GM12878 (cell line): ENCODE measurements at regions not wholly inside any gene's neighbourhood (a gene's known extent, or its start where the extent isn't known, plus 50 kb on each side); places are given as distances from the start of the nearest gene placed in this dataset.

Source experiments
- ATAC-seq: fragments of 200-7000 bp; cut with Tn5 transposase; 3 replicates; pipeline ENCODE4 v1.9.1; 2020; ENCODE audit warnings: mild to moderate bottlenecking, moderate library complexity
- BruUV-seq: library from RNA; stranded (reverse); fragments of 400-500 nt; replicated peaks from 2 replicates; lab custom pipeline; 2021; lab: Mats Ljungman, UMichigan
- CTCF ChIA-PET: fragments of 300-600 bp; sonication (Branson Sonifier 250); formaldehyde crosslinking; extraction: SDS; loops from one replicate; lab custom pipeline; 2021; ENCODE audit warnings: inconsistent platforms; lab: Yijun Ruan, JAX
- POLR2A ChIA-PET: fragments of 350-600 bp; formaldehyde crosslinking; extraction: SDS; loops from one replicate; lab custom pipeline; 2021; ENCODE audit warnings: inconsistent platforms; lab: Charles Lee
- RAD21 ChIA-PET: fragments of 300-600 bp; sonication (Branson Sonifier 250); formaldehyde crosslinking; loops from one replicate; lab custom pipeline; 2023; ENCODE audit warnings: antibody characterized with exemption; ENCODE audit not compliant: unreplicated experiment; lab: Charles Lee
- SMC1A ChIA-PET: fragments of 300-600 bp; sonication (Branson Sonifier 250); formaldehyde crosslinking; loops from one replicate; lab custom pipeline; 2023; ENCODE audit not compliant: unreplicated experiment, uncharacterized antibody; lab: Charles Lee
- DNase-seq: peaks from one replicate; pipeline ENCODE4 v3.0.0-alpha.2; 2011; ENCODE audit warnings: low read depth, low spot score
- FAIRE-seq: peaks from 3 replicates; lab custom pipeline; 2011; peaks lifted over from hg19 to GRCh38; lab: Jason Lieb, UNC
- H2AFZ ChIP-seq: 2 replicates; pipeline ENCODE4 v1.6.0; 2011; ENCODE audit warnings: low read depth, low read length, control low read depth; ENCODE audit not compliant: control insufficient read depth
- H3K27ac ChIP-seq: 2 replicates; pipeline ENCODE4 v1.5.1; 2011; ENCODE audit warnings: control low read depth; ENCODE audit not compliant: control insufficient read depth, insufficient read depth
- H3K27me3 ChIP-seq, 2 experiments: replicated peaks in 1 of 2; 2 replicates each; pipeline versions ENCODE4 v1.6.0 to v1.6.1; 2011; ENCODE audit warnings: low read length in 1 of 2; ENCODE audit not compliant: control insufficient read depth in 2 of 2, insufficient read depth in 2 of 2
- H3K36me3 ChIP-seq, 2 experiments: 2 replicates each; pipeline ENCODE4 v1.5.1; 2011; ENCODE audit warnings: low read length in 1 of 2; ENCODE audit not compliant: control insufficient read depth in 2 of 2, insufficient read depth in 2 of 2
- H3K4me1 ChIP-seq: 2 replicates; pipeline ENCODE4 v1.6.1; 2011; ENCODE audit warnings: mild to moderate bottlenecking, low read length, moderate library complexity, mixed read lengths; ENCODE audit not compliant: control insufficient read depth, insufficient read depth
- H3K4me2 ChIP-seq: 2 replicates; pipeline ENCODE4 v1.6.0; 2011; ENCODE audit warnings: control low read depth; ENCODE audit not compliant: control insufficient read depth, insufficient read depth
- H3K4me3 ChIP-seq: fragments of 200-600 bp; sonication (generic); 2 replicates; pipeline ENCODE4 v1.5.1; 2016
- H3K79me2 ChIP-seq: 2 replicates; pipeline ENCODE4 v1.6.0; 2011; ENCODE audit warnings: low read length; ENCODE audit not compliant: control insufficient read depth, insufficient read depth
- H3K9ac ChIP-seq: 2 replicates; pipeline ENCODE4 v1.8.0; 2011; ENCODE audit warnings: low read length, control low read depth, mixed read lengths; ENCODE audit not compliant: control insufficient read depth, insufficient read depth
- H3K9me3 ChIP-seq: replicated peaks from 3 replicates; pipeline ENCODE4 v1.5.1; 2011; ENCODE audit warnings: mild to moderate bottlenecking, low read length; ENCODE audit not compliant: control insufficient read depth, insufficient read depth
- H4K20me1 ChIP-seq: 2 replicates; pipeline ENCODE4 v1.6.0; 2011; ENCODE audit not compliant: control insufficient read depth, insufficient read depth
- ETV6 ChIP-seq, 2 experiments: fragments of 450-650 bp in 1 of 2; IDR thresholded peaks in 1 of 2; conservative IDR thresholded peaks in 1 of 2; 2 replicates each; pipeline ENCODE4 v1.6.1; 2014; ENCODE audit warnings: antibody characterized with exemption in 1 of 2, borderline replicate concordance in 1 of 2, low read depth in 1 of 2, mild to moderate bottlenecking in 1 of 2, moderate library complexity in 1 of 2
- MYB ChIP-seq: fragments of 150-350 bp; IDR thresholded peaks from 2 replicates; pipeline ENCODE4 v1.6.1; 2014; ENCODE audit warnings: mild to moderate bottlenecking, low read depth, low read length, borderline replicate concordance
- POU2F2 ChIP-seq: IDR thresholded peaks from 3 replicates; pipeline ENCODE4 v1.6.1; 2011; ENCODE audit warnings: low read depth, mild to moderate bottlenecking, low read length, borderline replicate concordance
- RFX5 ChIP-seq: IDR thresholded peaks from 2 replicates; pipeline ENCODE4 v1.6.1; 2011; ENCODE audit warnings: low read depth, low read length, improper control_type of control experiment
- SMC3 ChIP-seq: IDR thresholded peaks from 2 replicates; pipeline ENCODE4 v1.6.1; 2011; ENCODE audit warnings: low read length, improper control_type of control experiment, borderline replicate concordance
- STAT3 ChIP-seq: IDR thresholded peaks from 2 replicates; pipeline ENCODE4 v1.6.1; 2011; ENCODE audit warnings: low read depth, low read length, improper control_type of control experiment
- WGBS: methylation state at CpG from one replicate; pipeline ENCODE4 v1.1.6; 2016; ENCODE audit warnings: low lambda C conversion rate; ENCODE audit not compliant: insufficient replicate concordance, insufficient coverage; ENCODE audit errors: missing lambda C conversion rate; 5-methylcytosine and 5-hydroxymethylcytosine counted together
- in situ Hi-C: fragments of 300-500 bp; cut with MboI; formaldehyde crosslinking; loops from 9 replicates; pipeline ENCODE4 v1.14.3; 2018; ENCODE audit warnings: mixed read lengths
- intact Hi-C: fragments of 100-400 bp; cut with micrococcal nuclease; formaldehyde crosslinking; loops from one replicate; pipeline ENCODE4 v1.14.2; 2022; ENCODE audit not compliant: unreplicated experiment
- TF ChIP-seq, protein P1 (sequence below): fragments of 450-650 bp; IDR thresholded peaks from 2 replicates; pipeline ENCODE4 v1.6.1; 2016; ENCODE audit warnings: mild to moderate bottlenecking
- TF ChIP-seq, protein P2 (sequence below): fragments of 450-650 bp; IDR thresholded peaks from 2 replicates; pipeline ENCODE4 v1.6.1; 2017; ENCODE audit warnings: borderline replicate concordance
- TF ChIP-seq, protein P3 (sequence below): IDR thresholded peaks from 2 replicates; pipeline ENCODE4 v1.6.1; 2012; ENCODE audit warnings: low read length, inconsistent platforms

DNA sequence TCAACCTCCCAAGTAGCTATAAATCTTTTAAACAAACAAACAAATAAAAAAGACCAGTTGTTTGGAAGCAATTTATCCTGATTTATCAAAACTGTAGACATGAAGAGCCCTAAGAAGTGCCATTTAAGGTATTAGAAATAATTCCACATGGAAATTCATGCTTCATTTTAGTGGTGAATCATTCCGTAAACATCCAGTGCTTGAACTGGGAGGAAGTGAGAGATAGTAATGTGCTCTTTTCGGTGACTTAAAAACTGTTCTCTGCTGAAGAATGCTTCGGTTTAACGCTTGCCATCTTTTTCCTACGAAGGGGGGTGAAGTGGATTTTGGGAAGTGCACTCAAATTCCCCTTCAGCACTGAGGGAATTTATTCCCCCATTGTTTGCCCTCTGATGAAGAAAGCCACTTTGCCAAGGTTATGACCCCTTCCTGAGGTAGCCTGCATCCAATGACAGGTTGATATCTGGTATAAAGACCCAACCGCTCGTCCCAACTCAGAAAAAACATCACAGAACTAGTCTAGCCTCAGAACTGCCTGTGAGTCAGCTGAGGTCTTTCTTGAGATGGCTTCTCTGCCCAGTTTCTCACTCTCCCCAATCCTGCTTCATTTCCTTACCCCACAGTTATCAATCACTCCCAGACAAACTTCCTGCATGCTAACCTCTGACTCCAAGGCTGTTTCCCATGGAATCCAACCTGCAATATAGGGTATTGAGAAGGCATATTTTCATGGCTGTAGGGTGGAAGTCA lies 244.1 kb downstream of the AEBP2 start:
- no peak for DNase-seq
- Histone ChIP-seq H3K9me3 (no peaks in the 10 kb centered on the region; the same call in 2 of the 3 replicates), H2AFZ (no peak overlapping the region), H4K20me1 (no peaks in the 10 kb centered on the region), H3K27me3 (no peaks in the 10 kb centered on the region), H3K4me2 (no peak overlapping the region), H3K79me2 (no peaks in the 10 kb centered on the region), H3K27ac (no peak overlapping the region), H3K36me3 (no peaks in the 10 kb centered on the region), H3K4me1 (no peaks in the 10 kb centered on the region), H3K4me3 (no peak overlapping the region), H3K9ac (no peak overlapping the region)
- no peak for ATAC-seq
- TF ChIP-seq MYB (no peak), SMC3 (no peak), POU2F2 (no peak), ETV6 (conservative IDR thresholded peaks at IDR 0.05 in 1 of 2, IDR thresholded peaks at IDR 0.05 in 1 of 2; ENCODE audit: borderline replicate concordance in 1 of 2, low read depth in 1 of 2) (no peak), RFX5 (no peak), STAT3 (no peak)
- TF ChIP-seq, protein P1, sequence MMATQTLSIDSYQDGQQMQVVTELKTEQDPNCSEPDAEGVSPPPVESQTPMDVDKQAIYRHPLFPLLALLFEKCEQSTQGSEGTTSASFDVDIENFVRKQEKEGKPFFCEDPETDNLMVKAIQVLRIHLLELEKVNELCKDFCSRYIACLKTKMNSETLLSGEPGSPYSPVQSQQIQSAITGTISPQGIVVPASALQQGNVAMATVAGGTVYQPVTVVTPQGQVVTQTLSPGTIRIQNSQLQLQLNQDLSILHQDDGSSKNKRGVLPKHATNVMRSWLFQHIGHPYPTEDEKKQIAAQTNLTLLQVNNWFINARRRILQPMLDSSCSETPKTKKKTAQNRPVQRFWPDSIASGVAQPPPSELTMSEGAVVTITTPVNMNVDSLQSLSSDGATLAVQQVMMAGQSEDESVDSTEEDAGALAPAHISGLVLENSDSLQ: no peak
- TF ChIP-seq, protein P2, sequence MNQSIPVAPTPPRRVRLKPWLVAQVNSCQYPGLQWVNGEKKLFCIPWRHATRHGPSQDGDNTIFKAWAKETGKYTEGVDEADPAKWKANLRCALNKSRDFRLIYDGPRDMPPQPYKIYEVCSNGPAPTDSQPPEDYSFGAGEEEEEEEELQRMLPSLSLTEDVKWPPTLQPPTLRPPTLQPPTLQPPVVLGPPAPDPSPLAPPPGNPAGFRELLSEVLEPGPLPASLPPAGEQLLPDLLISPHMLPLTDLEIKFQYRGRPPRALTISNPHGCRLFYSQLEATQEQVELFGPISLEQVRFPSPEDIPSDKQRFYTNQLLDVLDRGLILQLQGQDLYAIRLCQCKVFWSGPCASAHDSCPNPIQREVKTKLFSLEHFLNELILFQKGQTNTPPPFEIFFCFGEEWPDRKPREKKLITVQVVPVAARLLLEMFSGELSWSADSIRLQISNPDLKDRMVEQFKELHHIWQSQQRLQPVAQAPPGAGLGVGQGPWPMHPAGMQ: no peak
- TF ChIP-seq, protein P3, sequence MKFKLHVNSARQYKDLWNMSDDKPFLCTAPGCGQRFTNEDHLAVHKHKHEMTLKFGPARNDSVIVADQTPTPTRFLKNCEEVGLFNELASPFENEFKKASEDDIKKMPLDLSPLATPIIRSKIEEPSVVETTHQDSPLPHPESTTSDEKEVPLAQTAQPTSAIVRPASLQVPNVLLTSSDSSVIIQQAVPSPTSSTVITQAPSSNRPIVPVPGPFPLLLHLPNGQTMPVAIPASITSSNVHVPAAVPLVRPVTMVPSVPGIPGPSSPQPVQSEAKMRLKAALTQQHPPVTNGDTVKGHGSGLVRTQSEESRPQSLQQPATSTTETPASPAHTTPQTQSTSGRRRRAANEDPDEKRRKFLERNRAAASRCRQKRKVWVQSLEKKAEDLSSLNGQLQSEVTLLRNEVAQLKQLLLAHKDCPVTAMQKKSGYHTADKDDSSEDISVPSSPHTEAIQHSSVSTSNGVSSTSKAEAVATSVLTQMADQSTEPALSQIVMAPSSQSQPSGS: no peak
- POLR2A ChIA-PET: no interaction called here
- WGBS: 76% methylated on average over 7 of the region's 7 CpGs
- CTCF ChIA-PET: no interaction called here
- intact Hi-C loops: no loop called here
- RAD21 ChIA-PET: interaction anchor here (0.8 kb wide), 1 partner anchor 11 kb away, joined by 3 read pairs; no protein-coding TSS in a partner anchor
- no TSS peak for BruUV-seq
- SMC1A ChIA-PET: no interaction called here
- no peak for FAIRE-seq
- in situ Hi-C loops: no loop called here
